Ecto neural progenitor cell (in vitro differentiated cells): ENCODE measurements at regions not wholly inside any gene's neighbourhood (a gene's known extent, or its start where the extent isn't known, plus 50 kb on each side); places are given as distances from the start of the nearest gene placed in this dataset.

Source experiments
- DNase-seq: peaks from one replicate; pipeline ENCODE4 v3.0.0-alpha.2; 2018; ENCODE audit warnings: low spot score

DNA sequence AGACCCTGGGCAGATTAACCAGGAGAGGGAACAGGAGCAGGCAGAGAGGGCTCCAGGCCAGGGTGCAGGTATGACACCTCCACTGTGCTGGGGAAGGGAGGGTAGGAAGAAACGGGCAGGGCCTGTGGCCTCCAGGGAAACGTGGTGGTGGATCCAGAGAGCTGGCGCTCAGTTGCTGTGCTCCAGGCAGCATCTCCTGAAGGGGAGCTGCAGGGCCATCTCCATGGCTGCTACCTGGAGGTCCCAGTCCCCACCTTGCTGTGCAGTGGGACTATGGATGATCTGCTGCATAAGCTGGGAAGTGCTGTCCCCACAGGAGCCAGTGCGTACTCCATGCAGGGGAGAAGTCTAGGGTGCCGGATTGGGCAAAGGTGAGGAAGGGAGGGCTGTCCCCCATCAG is 125.9 kb upstream of the RUNX3 start:
- DNase-seq, result no peak

DNA sequence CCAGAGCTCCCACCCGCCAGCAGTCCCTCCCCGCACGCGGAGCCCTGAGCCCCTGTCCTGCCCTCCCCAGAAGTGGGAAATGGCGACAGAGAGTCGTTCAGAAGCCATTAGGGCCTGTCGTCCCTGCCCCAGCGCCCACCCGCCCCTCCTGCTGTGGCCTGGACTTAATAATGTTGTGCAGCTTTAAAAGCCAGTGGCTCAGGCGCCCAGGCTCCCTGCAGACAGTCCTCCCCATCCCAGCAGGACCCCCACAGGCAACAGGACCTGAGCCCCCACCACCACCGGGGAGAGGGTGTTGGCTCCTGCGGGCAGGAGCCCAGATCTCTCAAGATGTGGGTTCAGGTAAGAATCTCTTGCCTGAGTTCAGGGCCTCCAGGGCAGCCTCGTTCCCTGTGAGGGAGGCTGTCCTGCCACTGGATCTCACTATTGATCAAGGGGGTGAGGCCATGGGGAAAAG is 125.3 kb upstream of the RUNX3 start:
- no peak for DNase-seq

DNA sequence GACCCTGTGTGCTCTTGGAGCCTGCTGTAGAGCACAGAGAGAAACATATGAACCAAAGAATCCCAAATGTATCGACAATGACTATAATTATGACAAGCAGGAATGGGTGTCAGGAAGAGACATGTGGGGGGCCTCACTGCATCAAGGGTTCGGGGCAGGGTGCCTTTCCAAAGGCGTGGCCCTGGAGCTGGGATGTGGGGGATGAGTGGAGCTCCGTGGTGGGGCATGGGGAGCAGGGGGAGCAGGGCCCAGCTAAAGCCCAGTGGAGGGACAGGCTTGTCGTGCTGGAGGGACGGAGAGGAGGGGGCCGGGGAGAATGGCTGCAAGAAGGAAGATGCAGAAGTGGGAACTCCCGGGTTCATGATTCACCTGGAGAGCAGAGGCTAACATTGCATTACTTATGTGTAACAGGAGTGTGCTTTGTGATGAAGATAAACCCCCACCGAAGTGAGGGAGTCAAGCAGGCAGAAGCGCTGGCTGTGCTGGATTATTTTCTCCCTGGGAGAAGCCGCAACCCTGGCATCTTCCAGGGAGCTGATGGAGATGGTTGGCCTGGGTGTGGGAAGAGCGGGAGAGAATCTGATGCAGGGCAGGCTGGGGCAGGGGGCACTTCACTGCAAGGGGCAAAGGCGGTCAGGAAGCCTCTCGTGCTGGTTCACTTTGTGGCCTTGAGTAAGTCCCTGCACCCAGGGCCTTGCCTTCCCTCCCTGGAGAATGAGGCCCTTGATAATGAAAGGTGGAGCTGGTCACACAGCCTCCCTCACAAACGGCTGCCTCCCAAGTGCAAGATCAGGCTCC is 124.6 kb upstream of the RUNX3 start:
- DNase-seq, result no peak

DNA sequence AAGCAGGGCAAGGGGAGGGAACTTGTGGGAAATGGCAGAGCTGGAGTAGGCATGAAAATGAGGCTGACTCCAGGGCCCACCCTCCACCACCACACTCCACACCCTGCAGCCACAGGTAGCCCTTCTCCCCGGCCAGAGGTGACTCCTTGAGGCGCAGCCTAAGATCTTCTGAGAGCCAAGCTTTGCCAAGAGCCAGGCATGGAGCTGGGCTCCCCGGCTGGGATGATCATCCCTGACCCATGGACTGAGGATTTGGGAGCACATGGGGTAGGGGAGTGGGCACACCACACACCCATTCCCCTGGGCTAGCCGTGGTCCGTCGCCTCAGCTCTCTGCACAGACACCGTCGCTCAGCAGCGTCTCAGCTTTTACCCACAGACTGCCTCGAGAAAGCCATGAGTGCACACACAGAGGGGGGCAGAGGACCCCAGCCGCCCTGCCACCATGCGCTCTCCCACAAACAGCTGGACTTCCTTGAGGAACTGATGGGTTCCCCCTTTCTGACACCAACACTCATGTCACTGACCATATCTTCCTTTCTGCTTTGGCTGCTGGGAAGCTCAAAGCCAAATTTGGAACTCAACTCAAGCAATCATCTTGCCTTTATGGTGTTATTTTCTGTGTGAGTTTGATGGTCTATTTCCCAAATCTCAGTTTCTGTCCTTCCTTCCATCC is 123.6 kb upstream of the RUNX3 start:
- DNase-seq, result no peak

DNA sequence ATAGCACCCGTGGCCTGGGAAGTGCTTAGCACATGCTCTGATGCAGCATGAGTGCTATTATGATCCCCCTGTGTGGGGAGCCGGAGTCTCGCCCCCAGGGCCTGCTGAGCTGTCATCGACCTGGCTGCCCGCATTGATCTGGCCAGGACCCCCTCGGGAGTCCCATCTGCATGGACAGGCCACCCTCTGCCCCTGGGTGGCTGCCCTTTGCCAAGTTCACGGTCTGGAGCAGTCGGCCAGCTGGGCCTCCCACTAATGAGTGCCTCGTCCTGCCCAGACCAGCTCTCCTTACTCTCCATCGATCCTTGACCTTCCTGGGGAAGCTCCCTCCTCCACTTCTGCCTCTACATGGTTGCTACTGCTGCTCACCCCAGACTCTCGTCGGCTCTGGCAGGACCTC is 121.8 kb upstream of the RUNX3 start:
- DNase-seq, result no peak

DNA sequence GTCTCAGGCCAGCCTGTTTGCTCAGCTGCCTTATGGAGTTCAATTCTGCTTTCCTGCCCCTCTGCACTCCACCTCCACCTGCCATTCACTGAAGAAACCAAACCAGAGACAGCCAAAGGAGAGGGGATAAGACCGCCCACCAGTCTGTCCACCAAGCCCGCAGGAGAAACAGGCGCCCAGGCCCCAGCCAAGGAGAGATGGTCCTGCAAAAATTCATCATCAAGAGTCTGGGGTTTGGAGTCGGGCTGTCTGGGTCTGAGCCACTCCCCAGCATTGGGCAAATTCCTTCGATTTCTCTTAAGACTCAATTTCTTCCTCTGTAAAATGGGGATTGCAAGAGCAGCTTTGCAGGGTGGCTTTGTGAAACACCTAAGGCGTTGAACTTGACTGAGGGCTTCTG is 121.4 kb upstream of the RUNX3 start:
- DNase-seq, result no peak

DNA sequence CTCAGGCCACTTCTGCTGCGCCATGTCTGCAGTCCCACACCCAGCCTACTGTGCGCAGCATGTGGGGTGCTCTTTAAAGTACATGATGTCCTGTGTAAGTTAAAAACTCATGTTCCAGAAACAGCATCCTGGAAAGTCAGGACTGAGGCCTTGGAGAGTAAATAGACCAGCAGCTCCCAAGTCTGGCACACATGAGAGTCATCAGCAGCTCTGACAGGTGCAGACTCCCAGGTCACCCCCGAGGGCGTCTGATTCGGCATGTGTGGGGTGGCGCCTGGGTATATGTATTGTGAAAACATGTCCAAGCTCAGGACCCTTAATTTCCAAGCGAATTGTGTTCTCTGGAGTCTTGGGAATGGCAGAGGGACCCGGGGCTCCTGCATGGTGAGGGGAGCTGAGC is 120.1 kb upstream of the RUNX3 start:
- no peak for DNase-seq

DNA sequence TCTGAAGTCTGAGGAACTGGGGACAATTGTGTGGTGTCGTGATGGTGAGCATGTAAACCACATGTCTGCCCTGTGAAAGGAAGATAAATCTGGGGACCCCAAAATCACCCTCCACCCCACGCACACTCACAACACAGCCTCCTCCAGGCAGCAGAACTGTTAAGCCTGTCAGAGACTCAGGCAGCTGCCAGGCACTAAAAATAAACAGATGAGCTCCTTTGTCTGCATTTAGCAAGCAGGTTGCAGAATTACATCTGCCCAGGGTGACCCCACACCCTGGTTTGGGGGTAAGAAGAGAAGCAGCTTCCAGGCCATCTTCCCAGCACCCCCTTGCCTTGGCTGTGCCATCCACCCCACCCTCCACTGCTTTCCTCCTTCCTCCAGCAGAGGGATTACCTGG is 119.1 kb upstream of the RUNX3 start:
- no peak for DNase-seq

DNA sequence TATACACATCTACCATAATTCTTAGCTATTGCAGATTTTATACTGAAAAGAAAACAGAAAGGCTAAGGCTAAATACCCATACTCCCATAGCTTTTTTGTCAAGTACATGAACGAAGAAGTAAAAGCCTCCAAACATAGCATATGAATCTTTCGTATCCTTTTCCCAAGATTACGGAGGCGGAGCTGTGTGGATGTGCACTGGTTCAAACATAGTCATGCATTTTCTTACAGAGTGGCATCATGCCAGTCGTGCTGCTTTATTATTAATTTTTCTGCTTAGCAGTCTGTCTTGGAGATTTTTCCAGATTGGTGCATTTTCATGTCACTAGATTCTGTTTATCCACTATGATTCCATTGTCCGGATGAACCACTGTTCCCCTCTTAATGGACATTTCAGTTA is 118.7 kb upstream of the RUNX3 start:
- DNase-seq, result no peak

DNA sequence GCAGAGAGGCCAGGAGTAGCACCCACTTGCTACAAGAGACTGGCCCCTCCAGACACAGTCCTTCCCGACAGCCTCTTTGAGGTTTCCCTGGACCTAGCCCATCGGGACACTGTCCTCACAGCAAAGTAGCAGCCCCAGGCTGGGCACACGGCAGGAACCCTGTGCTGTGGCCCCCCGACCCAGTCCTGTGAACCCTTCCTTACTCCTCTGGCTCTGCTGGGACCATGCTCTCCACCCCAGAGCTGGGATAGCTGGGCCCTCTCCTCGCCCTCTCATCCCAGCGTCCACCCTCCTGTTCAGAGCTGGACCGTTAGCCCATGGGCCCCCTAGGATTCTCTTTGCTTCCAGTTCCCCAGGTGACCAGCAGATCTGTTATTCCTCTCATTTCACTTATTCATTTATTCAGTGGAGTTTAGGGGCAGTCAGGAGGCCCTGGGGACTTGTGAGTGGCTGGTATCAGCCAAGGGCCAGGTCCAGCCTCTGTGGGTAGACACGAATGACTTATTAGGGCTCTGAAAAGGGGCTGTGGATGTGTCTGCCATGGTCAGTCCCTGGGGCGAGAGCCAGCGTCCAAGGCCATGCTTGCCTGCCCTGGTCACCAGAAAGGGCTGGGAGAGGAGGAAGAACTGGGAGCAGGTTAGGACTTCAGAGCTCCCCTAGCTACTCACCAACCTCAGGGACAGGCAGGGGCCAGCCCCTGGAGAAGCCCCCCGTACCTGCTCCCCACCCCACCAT is 117.6 kb upstream of the RUNX3 start:
- no peak for DNase-seq

DNA sequence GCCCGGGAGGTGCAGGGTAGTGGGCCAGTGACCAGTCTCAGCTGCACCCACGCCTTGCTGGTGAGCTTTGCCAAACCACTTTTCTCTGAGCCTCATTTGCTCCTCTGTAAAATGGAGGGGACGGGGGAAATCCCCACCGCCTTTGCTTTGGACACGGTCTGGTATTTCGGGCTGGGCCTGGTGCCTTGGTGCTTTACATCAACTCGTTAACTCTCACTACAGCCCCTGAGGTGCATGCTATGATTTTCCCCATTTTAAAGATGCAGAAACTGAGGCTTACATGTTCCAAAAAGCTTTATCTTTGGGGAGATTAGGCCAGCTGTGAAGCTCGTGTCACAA is 116.1 kb upstream of the RUNX3 start:
- no peak for DNase-seq

DNA sequence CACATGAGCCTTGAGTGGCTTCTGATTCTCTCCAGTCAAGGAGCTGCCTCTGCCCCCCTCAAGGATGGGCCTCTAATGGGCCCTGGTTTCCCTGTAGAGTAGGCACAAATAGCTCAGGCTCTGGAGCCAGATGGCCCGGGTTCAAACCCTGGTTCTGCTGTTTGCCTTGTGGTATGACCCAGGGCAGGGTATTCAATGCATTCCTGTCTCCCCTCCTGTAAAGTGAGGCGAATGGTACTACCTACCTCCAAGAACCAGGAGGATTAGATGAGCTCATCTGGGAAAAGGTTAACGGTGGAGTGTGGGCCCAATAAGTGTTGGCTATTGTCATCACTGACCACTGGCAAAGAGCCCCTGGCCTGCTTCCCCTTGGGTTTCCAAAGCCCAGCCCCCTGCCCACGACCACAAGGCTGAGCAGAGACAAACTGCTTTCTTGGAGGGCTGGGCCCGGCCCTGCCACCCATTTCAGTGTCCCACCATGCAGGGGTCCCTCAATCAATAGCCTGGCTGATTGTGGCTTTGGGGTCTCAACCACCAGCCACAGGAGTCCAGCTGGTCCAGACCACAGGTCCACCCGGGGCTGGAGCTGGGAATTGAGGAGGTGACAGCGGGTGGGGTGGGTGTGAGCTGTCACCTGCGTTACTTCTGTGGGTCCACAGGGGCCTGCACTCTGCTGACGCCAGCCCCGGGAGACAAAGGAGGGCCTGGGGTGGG is 115.6 kb upstream of the RUNX3 start:
- no peak for DNase-seq

DNA sequence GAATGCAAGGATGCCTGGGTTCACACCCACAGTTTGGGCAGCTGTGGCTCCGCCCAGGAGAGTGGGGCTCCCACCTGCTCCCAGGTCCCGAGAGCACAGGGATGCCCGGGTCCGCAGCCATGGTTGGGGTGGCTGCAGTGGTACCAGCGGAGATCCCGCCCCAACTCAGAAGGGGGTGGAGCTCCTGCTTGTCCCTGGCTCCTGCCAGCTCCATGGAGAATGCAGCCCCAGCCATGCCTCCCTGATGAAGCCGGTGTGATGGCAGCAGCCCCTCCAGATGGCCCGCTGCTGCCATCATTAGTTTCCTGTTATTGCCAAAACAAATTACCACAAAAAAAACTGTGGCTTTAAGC is 113.1 kb upstream of the RUNX3 start:
- no peak for DNase-seq

DNA sequence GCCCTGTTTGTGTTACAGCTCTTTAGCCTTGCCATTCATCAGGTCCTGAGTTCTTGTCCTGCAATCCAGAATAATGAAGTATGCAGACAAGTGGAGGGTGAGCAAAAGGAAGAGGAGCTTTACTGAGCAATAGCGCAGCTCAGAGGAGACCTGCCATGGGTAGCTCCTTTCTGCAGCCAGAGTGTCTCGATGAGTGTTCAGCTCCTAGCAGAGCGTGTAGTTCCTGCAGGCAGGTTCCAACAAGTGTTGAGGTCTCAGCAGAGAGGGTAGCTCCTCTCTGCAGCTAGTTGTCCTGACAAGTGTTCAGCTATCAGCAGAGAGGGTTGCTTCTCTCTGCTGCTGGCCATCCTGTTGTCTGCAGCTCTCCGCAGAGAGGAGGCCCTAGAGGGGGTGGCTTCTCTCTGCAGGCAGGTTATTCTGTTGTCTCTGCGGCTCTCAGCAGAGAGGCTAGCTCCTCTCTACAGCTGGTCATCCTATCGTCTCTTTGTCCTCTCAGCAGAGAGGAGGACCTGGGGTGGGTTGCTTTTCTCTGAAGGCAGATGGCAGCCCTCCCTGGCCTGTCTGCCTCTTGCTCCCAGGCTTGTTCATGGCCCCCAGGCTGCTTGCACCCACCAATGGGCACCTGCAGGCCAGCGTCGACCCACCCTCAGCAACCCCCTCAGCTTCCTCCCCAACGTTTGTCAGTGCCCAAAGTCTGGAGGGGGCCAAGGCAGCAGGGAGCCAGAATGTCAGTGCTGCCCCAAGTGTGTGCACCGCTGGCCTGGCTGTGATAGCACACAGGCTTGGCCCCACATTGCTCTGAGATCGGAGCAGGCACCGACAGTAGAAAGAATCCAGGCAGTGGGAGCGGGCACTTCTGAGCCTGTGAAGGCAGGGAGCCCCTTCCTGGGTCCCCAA is 112.5 kb upstream of the RUNX3 start:
- DNase-seq, result no peak

DNA sequence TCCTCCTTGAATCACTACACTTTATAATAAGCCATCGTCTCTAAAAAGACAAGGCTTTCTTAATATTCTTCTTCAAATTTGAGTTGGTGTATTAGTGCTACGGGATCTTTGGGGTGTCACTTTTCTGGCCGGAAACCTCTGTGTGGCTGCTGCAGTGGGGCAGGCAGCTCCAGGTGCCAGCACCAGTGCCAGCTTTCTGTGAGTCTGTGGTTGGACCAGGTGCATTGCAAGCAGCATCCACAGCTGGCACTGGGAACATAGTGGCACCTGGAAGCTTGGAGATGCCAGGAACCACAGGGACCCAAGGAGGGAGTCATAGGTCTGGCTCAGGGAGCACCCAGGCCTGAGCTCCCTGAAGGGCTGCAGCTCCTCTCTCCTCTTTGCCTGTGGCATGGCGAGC is 111.8 kb upstream of the RUNX3 start:
- no peak for DNase-seq

DNA sequence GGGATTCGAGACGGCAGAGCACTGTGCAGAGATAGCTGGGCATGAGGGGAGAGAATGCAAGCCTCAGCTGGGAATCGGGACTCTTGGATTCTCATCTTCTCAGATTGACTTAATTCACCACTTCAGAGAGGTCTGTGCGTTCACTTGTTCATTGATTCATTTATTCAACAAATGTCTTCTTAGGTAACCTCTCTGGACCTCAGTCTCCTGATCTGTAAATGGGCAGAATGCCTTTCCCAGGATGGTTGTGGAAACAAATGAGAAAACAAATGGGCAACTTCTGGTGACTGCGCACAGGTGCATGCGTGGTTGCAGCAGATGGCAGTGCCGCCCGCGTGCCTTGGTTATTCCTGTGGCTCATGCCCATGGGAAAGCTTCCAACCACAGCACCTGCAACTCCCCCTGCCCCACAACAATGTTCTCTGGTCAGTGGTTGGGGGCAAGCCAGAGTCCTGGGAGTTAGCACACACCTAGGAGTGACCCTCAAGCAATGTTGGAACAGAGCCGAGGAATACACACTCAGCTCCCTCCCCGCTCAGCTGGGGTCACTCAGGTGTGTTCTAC is 110.1 kb upstream of the RUNX3 start:
- no peak for DNase-seq

DNA sequence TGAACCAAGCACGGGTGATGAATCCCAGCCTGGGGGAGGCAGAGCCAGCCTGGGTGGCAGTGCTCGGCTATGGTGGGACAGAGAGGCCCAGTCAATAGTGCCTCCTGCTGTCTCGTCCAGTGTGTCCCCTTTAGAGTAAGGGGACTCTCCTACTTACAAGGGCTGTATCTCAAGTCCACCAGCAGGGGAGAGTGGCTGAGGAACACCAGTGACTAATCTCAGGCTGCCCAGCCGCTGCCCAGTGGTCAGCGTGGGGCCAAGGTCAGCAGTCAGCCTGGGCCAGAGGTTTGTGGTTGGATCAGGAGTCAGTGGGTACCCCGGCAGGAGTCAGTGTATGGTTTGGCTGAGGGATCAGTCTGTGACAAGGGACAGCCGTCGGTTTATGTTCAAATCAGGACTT is 109.2 kb upstream of the RUNX3 start:
- DNase-seq, result no peak

DNA sequence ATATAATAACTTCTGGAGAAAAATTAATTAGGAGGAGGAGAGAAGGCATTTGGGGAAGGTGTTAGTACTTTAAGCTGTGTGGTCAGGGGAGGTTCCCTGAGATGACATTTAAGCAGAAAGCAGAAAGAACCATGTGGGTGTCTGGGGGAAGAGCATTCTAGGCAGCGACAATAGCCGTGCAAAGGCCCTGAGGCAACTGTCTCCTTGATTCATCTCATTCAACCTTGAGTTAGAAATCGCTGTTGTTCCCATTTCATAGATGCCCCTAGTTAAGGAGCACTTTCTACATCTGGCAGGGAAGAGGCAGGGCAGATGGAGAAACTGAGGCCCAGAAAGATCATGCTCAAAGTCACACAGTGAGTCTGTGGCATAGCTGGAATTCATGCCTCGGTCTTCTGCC is 108.6 kb upstream of the RUNX3 start:
- DNase-seq, result no peak

DNA sequence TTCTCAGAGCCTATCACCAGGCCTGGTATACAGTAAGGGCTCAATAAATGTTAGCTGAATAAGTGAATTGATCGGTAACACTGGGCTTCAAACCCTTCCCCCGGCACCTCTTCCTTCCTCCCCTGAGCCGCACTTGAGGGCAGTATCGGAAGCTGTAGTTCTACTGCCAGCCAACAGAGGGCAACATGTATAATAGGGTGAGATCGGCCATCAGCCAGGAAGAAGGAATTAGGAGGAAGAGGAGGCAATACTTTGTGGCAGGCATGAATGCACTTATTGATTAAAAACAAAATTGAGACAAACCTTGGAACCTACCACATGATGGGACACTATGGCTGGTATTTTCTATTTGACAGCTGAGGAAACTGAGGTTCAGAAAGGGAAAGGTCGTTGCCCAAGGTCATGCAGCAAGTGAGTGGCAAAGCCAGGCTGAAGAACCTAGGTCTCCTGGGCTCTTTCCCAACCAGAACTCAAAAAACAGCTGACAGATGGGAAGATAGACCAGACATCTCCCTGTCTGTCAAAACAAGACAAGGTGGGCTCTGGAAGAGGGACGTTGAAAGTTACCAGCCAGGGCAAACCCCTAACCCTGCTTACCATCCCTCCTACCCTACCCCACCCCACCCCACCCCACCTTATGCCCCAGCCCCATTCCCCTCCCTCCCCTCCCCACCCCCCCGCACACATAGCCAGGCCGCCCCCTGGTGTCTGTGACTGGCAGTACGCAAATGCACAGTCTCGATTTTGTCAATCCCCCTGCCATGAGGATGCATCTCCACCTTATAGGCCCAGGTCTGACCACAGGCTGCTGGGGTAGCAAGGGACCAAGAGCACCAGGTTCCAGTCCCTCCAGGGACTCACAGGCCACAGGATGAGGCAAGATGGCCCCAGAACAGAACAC is 107.3 kb upstream of the RUNX3 start:
- DNase-seq, result peak; percentile 69

DNA sequence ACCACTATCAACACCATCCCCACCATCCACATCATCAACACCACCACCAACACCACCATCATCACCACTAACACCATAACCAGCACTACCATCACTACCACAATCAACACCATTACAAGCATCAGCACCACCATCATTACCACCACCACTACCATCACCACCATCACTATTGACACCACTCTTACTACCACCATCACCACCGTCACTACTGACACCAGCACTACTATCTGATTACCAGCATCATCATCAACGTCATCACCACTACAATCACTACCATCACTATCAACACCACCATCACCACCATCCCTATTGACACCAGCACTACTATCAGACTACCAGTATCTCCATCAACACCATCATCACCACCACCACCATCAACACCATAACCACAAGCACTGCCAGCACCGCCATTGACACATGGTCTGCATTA is 106.1 kb upstream of the RUNX3 start:
- DNase-seq, result no peak
